Right renal pelvis (tissue), 4 donors: ENCODE measurements at regions not wholly inside any gene's neighbourhood (a gene's known extent, or its start where the extent isn't known, plus 50 kb on each side); places are given as distances from the start of the nearest gene placed in this dataset.
"Not testable (repeated sequence)": the region's sequence is repeated elsewhere in the genome, so short reads cannot be mapped to it uniquely, and the experiment has no call there.

Source experiments
- DNase-seq, 4 donors: peaks; one replicate each; pipeline ENCODE4 v3.0.0-alpha.2; 2013; ENCODE audit warnings: low read depth in 4 of 4, low spot score in 3 of 4, missing footprints in 1 of 4

DNA sequence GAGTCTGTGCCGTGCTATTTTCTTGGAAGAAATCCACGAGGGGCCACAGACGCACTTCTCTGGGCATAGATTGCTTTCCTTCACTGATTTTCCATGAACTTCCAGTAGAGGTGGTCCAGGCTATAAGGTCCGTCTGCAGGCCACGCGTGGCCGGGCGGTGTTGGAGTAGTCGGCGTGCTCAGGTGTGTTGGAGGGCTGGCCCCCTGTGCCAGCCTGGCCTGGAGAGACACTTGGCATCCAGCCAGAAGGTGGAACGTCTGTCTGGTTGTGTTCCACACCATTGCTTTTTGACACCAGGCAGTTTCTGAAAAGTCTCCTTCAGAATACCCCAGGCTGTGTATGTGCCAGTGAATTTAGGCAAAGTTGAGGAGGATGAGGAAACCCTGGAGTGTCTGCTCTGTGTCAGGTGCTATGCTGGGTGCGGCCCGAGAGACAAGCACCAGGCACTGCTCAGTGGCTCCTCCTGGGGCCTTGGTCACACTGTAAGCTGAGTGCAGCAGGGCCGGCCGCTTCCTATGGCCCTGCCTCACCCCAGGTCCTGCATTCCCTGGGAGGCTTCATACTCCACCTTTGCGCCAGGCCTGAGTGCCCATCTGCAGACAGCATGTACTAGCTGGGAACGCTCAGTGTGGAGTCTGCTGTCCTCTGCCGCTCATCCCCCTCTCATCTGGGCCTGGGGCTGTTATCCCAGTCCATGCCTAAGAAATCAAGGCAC, 52.1 kb upstream of the TAMM41 start:
- no peak for DNase-seq

DNA sequence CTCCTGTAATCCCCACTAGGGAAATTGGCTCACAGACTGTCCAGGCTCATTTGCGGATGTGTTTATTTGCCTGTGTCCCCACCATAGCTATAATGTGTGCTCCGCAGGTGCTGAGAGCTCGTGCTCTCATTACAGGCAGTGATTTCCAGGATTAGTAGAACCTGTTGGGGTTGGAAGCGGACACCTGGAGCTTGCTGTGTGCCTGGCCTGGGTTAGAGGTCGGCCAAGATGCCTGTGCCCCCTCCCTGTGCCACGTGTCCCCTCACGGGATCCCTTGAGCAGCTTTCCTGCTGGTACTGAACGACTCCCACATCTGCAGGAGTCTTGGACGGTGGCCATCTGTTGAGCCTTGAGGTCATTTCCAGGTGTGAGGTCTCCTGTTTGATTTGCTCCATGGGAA, 52.7 kb upstream of the TAMM41 start:
- not testable (repeated sequence) for DNase-seq

DNA sequence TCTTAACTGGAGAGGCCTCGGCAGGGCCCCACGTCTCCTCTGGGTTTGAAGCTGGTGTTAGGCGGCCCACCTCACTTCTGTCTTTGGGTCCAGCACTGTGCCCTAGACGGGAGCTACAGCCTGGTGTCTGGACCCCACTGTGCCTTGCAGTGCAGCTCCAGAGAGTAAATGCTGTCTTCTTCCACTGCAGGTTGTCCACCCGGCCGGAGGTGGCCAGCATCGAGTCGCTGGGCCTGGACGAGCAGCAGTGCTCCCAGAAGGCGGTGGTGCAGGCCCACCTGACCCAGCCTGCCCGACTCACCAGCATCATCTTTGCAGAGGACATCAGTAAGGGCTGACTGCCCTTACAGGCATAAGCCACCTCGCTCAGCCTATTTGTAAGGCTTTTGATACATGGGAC, 53.1 kb upstream of the TAMM41 start:
- no peak for DNase-seq

DNA sequence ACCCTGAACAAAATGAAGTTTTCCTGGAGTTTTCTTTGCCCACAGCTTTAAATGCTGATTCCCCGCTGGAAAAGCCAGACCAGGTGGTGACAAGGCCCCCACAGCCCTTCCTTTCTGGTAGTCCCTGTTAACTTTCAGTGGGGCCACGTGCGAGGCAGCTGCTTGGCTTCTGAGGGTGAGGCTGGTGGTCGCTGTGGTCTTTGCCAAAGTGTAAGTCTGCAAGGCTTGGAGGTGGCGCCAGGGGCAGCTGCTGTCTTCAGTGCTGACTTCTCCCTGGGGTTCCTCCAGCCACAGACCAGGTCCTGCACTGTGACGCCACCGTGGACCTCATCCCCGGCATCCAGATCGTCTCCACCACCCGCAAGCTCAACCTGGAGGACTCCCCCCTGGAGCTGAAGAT, 54.1 kb upstream of the TAMM41 start:
- no peak for DNase-seq

DNA sequence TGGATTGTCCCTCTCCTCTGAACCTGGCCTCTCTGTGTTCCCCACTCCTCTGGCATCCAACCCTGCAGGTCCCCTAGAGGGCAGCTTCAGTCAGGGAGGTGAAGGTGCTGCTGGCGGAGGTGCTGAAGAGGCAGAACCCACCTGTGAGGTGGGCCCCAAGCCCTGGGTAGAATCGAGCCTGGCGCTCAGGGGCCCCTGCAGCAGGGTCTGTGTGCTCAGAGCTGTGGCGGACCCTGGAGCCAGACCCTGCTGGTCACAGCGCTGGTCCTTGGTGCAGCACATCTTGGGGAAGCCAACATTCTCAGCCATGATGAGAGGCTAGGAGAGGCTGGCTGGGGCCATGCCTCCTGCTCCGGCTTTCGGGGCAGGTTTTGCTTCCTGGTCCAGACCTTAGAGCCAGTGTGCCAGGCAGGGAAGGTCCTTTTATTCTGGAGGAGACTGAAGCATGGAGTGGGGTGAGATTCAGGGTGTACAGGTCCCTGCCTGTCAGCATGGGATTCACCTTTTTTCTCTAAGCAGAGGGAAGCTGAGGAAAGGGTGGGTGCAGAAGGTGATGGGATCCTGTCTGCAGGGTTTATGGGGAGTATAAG, 54.7 kb upstream of the TAMM41 start:
- no peak for DNase-seq

DNA sequence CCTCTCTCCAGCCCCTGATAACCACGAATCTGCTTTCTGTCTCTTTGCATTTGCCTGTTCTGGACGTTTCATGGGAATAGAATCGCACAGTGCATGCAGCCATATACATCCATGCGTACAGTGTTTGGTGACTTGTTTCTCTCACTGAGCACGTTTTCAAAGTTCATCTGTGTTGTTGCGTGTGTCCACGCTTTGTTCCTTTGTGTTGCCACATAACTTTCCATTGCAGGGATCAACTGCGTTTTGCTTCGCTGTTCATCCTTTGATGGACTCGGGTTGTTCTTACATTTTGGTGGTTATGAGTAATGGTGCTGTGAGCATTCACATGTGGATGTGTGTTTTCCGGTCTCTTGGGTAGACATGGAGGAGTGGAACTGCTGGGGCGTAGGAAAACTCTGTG, 56.4 kb upstream of the TAMM41 start:
- DNase-seq, result no peak

DNA sequence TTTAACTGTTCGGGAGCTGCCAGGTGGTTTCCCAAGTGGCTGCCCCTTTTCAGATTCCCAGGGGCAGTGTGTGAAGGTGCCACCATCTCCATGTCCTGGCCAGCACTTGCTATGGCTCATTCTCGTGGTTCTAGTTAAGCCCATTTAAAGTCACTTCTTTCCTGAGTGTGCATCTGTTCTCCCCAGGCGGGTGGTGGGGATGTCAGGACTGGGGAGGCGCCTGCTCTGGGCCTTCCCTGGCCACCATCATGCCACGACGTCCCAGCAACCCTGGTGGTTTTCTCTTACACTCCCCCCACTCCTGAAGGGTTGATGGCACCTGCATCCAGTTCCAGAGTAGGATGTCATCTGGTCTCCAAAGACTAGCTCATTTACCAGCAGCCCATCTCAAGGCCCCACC, 56.8 kb upstream of the TAMM41 start:
- no peak for DNase-seq

DNA sequence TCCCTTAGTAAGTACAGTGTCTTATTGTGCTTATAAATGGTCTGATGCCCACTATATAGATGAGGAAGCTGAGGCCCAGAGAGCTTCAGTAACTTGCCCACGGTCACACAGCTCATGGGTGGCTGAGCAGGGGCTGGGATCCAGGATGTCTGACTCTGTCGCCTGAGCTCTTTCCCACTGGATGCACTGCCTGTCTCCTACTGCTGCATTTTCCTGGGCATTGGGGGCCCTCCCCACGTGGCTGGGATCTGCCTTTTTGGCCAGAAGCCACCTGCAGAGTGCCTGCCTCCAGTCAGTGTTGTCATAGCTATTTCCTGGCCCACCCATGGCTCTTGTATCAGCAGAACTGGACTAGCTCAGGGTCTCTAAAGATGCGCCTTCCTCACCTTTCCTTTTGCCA, 57.5 kb upstream of the TAMM41 start:
- no peak for DNase-seq

DNA sequence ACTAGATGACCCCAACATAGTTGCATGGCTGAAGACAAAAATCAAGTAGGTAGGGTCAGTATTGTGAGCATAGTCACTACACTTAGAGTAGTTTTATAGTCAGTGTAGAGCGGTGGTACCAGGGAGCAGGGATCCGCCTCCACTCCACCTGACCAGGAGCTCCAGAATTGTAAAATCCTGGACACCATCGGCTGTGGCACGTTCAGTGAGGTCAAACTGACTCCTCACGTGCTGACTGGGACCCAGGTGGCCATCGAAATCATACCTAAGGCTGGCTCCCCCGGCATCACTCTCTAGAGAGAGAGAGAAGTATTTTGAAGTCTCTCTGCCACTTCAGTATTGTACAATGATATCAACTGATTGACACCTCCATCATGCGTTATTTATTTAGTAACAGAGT, 59.7 kb upstream of the TAMM41 start:
- DNase-seq, result no peak

DNA sequence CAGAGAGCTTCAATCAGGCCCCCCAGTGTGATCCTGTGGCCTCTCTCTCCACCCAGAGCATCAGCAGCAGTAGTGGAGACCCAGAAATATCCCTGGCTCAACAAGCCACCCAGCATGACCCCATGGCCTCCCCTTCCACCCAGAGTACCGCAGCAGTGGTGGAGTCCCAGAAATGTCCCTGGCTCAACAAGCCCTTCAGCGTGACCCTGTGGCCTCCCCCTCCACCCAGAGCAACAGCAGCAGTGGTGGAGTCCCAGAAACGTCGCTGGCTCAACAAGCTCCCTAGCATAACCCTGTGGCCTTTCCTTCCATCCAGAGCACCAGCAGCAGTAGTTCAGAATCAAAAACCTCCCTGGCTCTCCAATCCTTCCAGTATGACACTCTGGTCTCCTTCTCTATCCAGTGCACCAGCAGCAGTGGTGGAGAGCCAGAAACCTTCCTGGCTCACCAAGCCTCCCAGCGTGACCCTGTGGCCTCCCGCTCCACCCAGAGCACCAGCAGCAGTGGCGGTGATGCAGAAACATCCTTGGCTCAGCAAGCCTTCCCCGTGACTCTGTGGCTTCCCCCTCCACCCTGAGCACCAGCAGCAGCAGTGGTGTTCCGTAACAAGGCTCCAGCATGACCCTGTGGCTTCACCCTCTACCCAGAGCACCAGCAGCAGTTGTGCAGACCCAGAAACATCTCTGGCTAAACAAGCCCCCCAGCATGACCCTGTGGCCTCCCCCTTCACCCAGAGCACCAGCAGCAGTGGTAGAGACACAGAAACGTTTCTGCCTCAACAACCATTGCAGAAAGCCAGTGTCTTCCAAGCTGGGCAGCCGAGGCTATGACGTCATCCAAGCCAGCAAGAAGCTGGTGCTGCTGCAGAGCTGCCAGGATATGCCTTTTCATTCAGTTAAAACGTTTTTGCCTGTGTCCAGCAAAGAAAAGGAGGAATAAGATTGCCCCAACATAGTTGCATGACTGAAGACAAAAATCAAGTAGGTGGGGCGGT, 61.3 kb upstream of the TAMM41 start:
- no peak for DNase-seq

DNA sequence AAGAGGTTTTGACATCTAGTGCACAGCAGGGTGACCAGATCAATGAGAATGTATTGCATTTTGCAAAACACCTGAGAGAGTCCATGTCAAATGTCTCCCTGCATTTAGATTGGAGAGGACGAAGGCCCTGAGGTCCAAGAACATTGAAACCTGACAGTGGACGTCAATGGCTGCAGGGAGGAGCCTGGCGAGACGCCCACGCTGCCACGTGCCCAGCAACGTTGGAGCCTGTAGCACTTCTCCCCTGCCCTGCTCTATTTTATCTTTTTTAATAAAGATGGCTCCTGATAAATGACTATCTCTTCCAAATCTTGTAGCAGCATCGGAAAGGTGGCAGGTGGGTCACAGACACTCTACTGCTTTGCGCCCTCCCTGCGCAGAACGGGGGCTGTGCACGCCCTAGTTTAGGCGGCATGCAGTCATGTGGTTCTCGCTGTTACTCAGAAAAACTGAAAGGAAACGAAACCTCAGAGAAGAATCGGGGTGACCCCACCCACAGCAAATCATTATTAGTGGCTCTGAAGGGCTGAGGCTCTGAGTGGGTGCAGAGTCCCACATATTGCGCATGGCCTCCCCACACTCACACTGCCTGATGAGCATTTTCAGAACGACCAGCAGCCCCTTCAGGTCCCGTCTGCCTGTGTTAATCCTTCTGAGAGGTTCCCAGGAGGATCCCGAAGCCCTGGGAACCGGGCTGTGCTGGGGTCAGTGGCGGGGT, 62.5 kb upstream of the TAMM41 start:
- no peak for DNase-seq

DNA sequence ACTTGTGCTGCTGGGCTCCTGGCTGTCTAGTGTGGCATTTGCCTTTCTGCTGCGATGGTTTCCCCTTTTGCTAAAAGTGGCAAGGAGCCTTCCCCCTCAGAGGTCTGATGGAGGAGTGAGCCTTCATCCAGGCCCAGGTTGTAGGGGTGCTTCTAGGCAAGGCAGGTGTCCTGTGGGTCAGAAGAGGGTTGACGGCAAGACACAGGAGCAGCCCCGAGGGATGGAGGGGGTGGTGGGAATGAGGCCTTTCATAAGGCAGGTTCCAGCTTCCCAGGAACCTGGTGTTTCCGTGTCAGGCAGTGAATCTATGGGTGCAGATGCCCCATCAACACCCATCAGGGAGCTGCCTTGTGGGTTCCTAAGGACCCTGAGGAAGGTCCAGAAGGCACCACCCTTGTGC, 63.0 kb upstream of the TAMM41 start:
- DNase-seq, result no peak

DNA sequence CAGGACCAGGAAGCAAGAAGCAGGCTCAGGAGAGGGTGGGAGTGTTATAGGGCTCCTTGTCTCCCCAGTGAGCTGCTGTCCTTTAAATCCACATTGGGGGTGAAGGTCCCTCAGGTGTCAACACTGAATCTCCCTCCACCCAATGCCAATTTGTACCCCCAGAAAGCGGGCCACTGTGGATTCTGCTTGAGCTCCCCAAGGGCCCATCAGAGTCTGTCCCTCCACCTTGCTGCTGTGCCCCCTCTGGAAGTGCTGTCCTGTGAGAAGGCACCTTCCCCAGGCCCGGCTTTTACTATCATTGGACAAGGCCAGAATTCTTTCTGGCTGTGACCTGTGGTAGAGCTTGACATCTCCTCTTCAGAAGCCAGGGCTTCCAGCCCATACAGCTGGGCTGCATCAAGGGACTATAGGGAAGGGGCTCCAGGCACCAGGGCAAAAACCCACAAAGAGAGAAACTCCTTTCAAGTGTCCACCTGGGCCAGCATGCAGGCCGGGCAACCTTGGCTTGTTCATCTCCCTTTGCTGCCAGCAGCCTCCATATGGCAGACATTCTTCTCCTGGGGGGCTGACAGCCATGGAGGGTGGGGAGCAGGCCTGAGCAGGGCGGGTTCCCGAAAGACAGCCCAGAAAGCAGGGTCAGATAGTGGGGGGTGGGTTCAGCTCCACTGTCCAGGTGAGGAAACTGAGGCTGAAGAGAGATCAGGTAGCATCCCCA, 63.7 kb upstream of the TAMM41 start:
- DNase-seq, result not testable (repeated sequence)

DNA sequence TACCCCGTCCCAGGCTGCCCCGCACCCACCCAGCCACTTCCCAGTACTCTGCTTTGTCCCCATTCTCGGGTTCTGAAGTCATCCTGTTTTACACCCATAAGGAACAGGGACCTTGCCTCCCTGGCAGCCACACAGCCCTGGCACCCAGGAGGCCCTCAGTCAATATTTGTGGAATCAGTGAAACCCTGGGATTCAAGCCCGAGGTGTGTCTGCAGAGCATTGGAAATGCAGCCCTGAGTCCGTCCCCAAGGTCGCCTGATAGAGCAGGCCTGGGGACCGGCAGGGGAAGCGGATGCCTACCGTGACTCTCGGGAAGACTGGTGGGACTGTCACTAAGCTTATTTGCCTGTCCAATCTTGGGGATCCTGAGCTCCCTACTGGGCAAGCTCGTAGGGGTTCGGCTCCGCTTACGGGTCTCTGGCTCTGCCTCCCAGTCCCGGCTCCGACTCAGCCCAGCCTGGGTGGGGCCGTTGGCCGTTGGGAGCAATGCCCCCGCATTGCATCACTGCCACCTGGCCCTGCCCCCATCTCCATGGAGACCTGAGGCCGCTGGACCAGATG, 64.4 kb upstream of the TAMM41 start:
- DNase-seq, result no peak

DNA sequence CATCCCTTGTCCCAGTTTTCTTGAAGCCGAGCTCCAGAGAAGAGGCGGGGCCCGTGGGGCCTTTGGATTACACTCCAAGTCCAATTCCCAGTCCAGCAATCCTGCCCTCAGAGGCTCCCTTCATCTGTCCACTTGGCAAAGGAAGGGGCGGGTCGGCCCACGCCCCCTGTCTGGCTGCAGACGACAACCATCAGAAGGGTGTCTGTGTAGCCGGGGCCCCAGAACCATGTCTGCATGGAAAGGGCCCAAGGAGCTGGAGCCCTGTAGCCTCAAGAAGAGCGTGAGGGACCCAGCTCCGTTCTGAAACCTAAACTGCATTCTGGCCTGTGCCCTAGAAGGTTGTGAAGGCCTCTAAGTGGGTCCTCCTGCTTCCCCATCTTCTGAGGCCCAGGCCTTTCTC, 65.2 kb upstream of the TAMM41 start:
- DNase-seq, result not testable (repeated sequence)

DNA sequence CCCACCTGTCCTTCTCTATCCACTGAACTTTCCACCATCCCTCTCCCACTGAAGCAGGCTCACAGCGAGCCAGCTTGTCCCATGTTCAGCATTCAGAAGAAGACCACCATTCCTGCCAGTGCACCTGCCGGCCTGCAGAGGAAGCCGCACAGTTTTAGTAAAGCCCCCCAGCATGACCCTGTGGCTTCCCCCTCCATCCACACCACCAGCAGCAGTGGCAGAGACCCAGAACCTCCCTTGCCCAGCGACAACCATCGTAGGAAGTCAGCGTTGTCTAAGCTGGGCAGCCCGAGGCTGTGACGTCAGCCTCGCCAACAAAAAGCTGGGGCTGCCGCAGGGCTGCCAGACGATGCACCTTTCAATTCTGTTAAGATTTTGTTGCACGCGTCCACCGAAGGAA, 66.6 kb upstream of the TAMM41 start:
- DNase-seq, result no peak

DNA sequence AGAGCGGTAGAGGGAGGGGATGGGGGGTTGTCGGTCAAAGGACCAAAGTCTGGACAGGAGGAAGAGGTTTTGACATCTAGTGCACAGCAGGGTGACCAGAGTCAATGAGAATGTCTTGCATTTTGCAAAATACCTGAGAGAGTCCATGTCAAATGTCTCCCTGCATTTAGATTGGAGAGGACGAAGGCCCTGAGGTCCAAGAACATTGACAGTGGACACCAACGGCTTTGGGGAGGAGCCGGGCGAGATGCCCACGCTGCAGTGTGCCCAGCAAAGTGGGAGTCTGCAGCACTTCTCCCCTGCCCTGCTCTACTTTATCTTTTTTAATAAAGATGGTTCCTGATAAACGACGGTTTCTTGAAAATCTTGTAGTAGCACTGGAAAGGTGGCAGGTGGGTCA, 67.4 kb upstream of the TAMM41 start:
- no peak for DNase-seq

DNA sequence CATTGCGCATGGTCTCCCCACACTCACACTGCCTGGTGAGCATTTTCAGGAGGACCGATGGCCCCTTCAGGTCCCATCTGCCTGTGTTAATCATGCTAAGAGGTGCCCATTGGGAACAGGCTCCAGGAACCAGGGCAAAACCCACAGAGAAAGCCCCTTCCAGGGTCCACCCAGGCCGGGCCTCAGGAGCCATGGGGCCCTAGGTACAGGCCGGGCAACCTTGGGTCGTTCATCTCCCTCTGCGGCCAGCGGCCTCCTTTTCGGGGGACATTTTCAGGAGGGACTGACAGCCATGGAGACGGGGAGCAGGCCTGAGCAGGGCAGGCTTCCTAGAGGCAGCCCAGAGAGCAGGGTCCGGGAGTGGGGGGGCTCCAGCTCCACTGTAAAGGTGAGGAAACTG, 68.0 kb upstream of the TAMM41 start:
- no peak for DNase-seq

DNA sequence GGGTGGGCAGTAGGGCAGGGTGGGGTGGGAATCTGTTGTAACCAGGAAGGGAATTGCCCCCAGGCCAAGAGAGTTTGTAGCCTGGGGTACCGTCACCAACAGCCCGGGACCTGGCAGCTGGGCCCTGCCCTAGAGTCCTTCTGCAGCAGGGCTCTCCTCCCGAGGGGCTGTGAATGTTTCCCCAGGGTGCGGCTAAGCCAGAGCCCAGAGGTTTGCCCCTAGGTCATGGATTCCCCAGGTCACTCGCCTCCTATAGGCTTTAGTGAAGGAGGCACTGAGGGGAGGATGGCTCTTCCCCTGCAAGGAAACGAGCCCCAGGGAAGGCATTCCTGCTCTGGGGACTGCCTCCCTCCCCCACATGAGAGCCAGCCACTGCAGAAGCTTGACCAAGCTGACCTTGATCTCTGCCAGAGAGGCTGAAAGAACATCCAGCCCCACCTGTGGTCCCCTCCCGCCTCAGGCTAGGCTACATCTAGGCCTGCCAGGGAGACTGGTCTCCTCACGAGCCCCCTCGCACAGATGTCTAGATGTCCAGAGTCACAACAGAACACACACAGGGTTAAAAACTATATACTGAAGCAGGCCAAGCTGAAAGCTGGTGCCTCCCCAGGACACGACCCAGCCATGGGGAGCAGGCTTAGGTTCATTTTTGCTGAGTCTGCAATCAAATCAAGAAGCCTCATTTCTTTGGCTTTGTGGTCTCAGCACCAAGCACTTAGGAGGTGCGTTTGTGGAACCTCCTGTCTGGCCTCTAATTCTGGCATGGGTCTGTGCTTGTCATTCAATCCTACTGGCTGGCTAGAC, 69.1 kb upstream of the TAMM41 start:
- no peak for DNase-seq
